NCI-H2081 treated with DMSO at 0.1 percent for 48 hours (cell line): ENCODE measurements at regions not wholly inside any gene's neighbourhood (a gene's known extent, or its start where the extent isn't known, plus 50 kb on each side); places are given as distances from the start of the nearest gene placed in this dataset.

Experiments used
- DNase-seq: peaks from one replicate; lab custom pipeline; 2025; lab: John Stamatoyannopoulos, UW

DNA sequence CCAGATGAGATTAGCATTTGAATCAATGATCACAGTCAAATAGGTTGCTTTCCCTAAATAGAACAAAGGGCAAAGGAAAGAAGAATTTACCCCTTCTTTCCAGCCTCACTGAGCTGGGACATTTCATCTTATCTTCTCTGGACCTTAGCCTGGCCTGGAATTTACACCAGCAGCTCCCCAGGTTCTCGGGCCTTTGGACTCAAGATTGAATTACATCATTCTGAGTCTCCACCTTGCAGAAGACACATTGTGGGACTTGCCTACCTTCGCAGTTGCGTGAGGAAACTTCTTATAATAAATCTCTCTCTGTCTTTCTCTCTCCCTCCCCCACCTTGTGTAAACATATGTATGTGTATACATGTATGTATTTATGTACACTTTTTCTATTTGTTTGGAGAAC lies 732.4 kb downstream of the IPMK start:
- DNase-seq = no peak

DNA sequence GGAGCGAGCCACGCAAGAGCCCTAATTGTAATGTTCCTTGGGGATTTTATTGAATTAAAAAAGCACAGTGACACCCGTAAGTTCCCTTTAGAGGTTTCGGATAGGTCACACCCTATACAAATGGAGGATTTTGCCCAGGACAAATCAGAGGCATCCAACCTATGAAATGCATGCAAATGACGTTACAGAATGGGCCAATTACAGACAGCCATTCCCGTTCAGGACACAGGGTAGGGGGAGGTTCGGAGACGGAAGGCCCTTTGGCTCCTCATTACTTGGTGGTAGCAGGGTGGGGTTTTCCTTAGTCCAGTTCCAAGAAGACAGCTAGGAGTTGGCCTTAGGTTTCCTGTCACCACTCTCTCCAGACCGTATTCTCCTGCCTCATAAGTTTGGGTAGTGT lies 754.1 kb downstream of the IPMK start:
- DNase-seq = no peak

DNA sequence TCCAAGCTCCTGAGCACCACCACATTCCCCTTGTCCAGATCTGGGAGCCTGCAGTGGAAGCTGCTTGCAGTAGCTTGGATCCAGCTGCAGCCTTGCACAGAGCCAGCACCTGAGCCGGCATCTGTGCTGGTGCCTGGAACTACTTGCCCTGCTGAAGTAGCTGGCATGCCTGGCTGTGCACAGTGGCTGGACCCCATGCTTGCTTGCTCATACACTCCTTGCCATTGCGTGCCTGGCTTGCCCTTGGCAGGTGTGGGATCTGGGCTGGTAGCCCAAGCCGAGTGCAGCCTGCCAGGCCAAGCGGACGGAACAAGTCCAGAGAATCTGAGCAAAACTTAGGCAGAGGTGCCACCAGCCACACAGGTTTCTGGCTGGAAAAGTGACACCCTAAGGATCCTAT lies 759.9 kb downstream of the IPMK start:
- DNase-seq = no peak

DNA sequence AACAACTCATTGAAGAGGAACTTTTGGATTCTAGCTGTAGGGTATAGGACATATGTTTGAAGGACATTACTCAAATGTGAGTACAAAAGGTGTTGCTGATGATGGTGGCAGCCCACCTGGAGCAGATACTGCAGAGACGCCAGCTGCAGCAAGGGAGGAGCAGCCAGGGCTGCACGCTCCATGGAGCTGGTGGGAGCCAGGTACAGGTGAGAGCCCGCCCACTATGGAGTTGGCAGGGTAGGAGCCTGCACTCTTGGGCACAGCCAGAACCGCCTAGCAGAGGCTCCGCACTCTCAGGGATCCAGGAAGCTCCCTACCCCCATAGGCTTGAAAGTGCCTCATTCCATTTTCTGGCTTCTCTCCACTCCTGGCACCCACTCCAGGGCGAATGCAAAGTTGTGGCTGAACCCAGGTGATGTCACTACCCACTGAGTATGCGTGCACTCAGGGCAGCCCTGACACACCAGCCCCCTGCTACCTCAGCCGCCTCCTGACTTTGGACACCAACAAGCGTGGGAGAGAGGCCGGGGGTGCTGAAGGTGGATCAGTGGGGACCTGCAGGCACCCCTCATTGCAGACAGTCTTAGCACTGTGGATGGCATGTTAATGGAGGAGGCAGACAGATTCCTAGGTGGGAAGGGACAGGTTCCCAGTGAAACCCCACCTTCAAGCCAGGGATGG lies 761.1 kb downstream of the IPMK start:
- no peak for DNase-seq

DNA sequence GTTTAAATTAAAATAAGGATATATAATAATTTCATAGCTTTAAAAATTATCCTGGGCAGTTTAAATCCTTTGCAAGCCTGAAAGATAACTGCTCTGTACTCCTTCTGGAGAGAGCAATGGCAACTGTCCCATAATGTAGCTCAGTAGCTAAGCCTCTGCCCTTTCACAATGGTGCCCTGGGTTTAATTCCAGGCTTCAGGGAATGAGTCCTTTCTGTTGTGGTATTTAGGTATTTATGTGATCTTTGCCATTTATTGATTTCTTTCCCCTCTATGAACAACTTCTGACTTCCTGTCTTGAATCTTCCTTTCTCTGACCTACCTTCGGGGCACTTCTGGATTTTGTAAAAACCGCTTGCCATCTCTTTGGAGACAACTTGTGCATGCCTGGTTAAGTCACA lies 773.2 kb downstream of the IPMK start:
- no peak for DNase-seq

DNA sequence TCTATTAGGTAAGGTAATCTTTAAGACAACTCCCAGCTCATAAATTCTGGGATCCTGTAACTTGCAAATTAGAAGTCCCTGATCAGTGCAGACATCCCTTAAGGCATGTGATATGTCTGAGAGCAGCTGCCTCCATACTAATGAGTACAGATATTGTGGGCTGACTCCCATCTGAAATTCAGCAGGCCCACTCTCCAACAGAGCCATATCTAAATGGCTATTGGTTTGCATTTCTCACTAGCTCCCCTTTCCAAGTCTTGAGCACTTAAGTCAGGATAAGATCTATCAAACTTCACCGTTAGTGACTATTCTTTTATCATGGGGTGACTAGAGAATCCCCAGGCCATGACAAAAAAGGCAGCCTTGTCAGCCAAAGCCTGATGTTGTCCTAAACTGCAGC lies 785.4 kb downstream of the IPMK start:
- no peak for DNase-seq

DNA sequence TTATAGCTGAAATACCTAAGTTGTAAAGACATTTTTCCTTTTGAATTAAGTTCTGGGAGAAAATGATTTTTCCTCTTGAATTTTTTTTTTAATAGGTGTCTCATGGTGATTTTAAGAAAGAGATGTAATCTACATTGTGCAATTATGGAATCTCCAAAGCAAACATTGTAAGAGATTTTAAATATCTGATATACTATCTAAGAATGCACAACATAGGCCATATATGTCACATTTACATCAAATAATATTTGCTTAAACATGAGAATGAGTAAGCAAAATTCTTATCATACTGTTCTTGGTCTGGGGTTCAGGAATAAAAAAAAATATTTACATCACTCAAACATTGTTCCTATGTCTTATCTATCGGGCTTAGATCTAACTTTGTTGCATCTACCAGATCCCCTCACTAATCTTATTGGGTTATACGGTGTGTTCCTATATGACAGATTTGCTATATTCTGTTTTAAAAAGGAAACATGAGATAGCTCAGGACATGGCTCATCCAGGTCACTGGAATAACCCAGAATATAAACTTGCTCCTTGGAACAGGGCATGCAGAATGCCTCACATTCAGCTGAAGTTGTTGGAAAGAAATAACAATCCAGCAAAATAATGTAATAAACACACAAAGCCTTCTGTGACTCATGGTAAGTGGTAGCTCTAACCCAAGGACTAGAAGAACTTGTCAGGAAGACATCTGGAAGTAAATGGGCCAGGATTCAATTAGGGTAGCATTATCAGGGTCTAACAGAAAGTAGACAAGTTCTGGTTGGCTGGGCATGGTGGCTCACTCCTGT lies 794.7 kb downstream of the IPMK start:
- DNase-seq = no peak

DNA sequence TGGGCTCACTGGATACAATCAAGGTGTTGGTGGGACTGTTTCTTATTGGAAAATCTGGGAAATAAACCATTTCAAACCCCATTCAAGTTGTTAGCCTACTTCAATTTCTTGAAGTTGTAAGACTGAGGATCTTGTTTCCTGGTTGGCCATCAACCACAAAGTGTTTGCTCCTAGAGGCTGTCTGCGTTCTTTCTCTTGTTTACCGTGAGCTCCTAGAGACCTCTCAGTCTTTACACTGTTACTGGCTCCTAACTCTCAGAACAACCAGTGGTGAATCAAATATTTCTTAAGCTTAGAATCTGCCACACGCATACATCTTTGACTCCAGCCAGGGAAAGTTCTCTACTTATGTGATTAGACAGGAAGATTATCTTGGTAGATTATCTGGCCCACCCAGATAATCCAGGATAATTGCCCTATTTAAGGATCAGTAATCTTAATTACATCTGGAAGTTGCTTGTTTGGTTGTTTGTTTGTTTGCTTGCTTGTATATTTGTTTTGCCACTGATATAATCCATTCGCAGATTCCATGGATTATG lies 798.7 kb downstream of the IPMK start:
- DNase-seq = no peak

DNA sequence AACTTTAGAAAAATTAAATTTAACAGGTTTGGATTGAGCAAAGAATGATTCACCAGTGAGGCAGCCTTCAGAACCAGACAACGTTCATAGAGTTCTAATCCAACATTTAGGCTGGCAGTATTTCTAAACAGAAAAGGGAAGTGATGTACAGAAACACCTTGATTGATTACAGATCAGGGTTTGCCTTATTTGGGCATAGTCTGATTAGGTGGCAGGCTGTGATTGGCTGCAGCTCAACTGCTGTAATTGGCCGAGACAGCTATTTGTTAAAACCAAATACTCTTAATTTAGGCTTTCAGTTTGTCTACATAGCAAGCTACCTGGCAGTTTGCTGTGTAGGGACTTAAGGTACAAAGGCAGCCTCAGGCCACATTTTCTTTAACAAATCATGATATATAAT lies 802.5 kb downstream of the IPMK start:
- no peak for DNase-seq

DNA sequence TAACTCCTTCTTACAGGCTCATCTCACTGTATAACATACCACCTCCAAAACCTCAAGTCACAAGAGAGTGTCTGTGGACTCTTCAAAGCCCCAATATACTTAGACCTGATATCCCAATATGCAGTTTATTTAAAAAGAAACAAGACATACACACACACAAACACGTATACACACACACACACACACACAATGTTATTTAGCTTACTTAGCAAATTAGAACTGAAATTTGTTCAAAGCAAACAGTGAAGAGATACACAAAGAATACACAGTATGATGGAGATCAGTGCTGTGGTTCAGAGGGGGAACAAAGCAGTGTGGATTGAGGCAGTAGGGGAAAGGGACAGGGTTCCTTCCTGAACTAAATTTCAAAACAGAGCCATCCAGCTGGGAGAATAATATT lies 807.2 kb downstream of the IPMK start:
- DNase-seq = no peak

DNA sequence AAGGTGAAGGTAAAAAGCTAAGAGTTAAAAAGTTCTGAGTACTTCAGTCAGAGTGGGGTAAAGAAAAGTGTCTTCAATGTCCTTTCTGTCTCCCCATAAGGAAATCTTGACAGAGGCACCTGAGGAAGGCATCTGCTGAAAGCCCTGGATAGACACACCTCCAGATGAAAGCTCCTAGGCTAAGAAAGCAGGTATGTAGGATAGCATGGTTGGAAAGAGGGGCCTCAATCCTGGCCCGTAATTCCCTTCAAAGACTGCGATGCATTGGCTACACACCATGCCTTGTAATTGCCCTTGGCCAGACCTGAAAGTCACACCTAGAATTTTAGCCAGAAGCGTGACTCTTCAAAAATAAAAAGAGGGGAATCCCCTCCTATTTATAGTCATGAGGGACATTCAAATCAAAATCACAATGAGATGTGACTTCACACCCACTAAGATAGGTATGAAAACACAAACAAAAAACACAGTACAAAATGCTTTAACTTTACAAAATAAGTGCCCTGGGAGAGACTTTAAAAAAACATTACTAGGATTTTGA lies 809.7 kb downstream of the IPMK start:
- DNase-seq = no peak

DNA sequence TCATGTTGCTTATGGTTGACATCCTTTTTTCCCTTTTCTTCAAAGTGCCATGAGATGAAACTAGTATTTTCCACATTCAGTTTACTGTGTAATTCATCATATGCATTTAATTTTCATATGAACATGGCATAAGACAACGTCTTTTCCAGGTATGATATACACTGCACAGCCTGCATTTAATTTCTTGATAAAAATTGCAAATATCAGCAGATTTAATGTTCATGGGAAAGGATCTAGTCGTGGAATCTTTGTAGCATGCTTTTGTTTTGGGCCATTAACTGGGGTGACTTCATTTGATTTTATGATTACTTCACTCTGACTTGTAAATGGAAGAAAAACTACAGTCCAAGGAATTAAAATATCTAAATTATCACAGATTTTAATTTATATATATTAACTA lies 837.3 kb downstream of the IPMK start:
- DNase-seq = no peak

DNA sequence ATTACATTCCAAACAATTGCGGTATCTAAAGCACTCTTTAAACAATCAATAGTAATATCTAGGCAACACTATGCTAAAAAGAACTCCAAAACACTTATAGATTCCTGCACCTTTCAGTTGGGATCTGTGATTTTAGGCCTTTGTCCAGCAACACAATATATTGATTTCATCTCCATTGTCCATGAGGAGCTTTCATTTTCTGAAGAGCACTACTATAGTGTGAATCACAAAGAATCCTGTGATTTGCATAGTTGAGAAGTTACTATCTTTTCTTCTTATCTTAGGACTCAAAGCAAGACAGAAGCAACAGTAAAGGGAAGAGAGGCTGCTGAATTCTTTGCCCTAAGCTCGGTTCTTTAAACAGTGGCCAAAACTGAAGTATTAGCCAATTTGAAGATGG lies 846.8 kb downstream of the IPMK start:
- no peak for DNase-seq

DNA sequence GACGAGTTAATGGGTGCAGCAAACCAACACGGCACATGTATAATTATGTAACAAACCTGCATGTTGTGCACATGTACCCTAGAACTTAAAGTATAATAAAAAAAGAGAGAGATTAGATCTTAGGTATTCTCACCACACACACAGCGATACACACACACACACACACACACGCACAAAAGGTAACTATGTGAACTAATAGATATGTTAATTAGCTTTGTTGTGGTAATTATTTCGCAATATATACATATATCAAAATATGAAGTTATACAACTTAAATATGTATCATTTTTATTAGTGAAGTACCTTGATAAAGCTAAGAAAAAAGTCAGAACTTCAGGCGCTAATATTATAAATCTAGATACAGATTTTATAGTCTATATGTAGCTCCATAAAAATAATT lies 849.2 kb downstream of the IPMK start:
- no peak for DNase-seq

DNA sequence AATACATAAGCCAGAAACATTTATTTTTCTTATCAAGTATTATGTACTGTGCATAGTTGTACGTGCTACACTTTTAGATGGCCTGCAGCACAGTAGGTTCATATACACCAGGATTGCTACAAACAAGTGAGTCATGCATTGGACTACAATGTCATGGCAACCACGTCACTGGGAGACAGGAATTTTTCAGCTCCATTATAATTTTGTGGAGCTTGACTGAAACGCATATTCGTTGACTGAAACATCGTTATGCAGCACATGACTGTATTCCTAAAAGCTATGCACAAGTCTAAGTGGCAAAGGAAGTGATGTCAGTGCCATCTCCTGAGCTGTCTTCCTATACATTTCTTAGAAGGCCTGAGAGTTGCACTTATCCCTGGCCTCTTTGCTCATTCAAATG lies 871.8 kb downstream of the IPMK start:
- DNase-seq = no peak

DNA sequence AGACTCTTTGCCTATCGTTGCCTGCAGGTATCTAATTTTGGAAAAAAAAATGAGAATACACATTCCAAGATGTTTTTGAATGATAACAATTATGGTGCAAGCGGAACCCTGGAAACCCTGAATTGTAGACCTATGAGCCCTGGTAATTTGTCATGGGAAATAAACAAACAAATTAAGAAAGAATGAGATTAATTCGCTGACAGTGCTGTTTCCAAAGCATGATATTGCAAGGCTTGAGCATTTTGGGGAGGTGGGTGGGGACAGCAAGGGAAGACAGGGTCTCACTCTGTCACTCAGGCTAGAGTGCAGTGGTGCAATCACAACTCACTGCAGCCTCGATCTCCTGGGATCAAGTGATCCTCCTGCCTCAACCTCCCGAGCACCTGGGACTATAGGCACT lies 900.3 kb downstream of the IPMK start:
- no peak for DNase-seq

DNA sequence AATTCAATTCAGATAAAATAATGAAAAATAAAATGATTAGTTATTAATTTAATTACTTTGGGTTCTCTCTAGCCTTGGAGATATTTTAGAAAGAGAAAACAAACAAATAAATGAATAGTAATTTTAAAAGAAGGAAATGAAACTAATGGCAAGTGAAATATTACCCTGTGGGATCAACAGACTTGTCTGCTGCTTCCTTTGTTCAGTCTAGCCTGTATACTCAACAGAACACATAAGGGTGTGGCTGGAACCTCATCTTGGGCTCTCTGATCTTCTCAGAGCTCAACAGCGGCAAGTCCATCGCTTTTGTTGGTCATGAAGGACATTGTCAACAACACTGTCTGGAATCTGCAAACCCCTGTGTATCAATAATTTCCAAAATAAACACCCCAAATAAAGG lies 904.9 kb downstream of the IPMK start:
- no peak for DNase-seq

DNA sequence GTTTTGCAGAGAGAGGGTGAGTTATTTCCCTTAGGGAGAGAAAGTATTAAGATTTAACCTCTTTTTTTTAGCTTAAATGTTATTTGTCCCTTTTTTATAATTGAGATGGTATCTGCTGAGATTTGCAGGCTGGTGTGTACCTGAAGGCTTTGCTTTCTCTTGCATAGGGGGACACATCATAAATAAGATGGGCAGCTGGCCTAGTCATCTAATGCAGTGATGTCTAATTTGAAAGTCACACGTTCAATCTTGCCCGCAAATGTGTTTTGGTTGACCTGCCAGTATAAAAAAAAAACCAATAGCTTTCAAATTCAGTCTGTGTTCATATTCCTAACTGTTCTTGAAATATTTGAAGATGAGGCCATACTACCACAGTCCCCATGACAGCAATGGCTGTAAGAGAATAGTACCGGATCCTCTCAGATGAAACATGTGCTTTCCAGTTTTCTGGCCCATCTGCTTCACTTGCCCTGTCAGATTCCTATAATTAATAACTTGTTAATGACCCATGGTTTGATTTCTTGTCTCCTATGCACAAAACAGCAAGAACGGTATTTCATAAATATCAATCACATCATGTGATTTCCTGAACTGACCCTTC lies 914.2 kb downstream of the IPMK start:
- DNase-seq = no peak

DNA sequence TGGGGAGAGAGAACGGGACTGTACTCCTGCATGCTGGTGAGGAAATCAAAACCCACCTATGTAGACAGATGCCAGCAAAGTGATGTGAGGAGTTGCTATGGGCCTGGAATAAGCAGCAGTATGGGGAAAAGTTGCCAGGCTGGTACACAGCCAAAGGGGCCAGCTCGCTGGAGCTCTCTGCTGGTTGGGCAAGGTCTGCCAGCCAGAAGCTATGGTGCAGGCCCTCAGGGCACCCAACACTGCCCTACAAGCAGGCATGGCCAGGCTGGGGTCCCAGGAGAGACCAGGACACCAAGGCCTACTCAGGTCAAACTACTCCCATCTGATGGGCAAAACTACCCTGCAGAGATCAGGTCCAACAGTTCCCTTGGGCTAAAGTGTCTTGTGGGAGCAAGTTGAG lies 916.6 kb downstream of the IPMK start:
- DNase-seq = no peak

DNA sequence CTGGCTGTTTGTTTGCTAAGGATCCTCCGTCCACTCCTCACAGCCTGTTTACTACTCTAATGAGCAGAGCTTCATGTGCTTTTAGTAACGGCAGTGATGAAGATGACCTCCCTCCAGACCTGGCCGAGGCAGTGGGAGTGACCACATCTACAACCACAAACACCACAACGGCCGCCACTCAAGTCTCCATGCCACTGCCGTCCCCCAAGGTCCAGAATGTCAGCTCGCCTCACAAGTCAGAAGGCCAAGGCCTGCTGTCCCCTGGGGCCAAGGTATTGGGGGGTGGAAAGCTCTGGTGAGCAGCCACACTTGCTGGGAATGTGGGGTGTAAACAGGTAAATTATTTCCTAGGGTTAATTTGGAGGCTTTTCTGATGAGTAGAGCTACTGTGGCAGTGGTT lies 926.4 kb downstream of the IPMK start:
- DNase-seq = no peak

DNA sequence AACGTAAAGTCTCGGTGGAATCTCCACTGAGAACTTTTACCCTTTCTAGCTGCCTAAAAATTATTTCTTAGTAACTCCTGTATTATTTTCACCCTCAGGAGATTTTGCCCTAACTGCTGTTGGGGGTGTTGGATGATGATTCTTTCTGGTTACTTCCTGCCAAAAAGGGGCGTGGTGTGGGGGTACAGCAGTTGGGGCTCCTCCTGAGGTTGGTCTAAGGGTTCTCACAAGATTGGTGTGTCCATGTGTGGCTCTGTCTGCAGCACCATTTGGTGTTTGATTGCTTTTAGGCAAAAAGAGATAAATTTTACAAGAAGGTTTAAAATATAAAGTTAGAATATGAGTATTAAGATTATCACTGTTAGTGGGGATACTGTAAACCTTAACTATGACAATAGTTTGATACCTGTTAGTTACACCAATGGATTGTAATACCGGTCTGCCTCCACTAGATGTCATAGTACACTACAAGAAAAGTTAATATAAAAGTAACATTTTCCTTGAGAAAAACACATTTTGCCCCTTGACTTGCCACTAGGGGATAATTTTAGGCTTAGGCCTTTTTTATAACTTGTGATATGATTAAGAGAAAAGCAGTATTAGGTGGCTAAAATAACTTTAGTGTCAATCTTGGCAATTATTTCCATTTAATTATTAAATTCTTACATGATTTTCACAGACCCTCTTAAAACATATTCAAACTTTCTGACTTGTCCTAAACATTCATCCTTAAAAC lies 928.7 kb downstream of the IPMK start:
- DNase-seq = no peak

DNA sequence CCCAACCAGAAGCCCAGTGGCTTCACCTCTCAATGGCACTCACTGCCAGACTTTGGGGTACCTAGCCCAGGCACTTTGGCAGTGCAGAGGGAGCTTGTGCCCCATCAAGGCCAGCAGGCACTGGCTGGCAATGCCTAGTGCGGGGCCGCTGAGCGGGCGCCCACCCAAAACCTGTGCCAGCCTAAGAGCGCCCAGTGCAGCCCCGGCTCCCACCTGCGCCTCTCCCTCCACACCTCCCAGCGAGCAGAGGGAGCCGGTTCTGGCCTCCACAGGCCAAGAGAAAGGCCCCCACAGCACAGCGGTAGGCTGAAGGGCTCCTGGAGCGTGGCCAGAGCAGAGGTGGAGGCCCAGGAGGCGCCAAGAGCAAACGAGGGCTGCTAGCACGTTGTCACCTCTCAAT lies 930.8 kb downstream of the IPMK start:
- DNase-seq = no peak
